NCI-H2171 treated with DMSO at 0.1 percent for 48 hours (cell line): ENCODE measurements at regions not wholly inside any gene's neighbourhood (a gene's known extent, or its start where the extent isn't known, plus 50 kb on each side); places are given as distances from the start of the nearest gene placed in this dataset.
"Not testable (repeated sequence)": the region's sequence is repeated elsewhere in the genome, so short reads cannot be mapped to it uniquely, and the experiment has no call there.

ENCODE experiments used
- DNase-seq: peaks from one replicate; lab custom pipeline; 2025; lab: John Stamatoyannopoulos, UW

- no peak for DNase-seq
These were observed 665.7 kb upstream of the SLC35B3 start for GRCh38 chr6:9100869-9101580.

DNA sequence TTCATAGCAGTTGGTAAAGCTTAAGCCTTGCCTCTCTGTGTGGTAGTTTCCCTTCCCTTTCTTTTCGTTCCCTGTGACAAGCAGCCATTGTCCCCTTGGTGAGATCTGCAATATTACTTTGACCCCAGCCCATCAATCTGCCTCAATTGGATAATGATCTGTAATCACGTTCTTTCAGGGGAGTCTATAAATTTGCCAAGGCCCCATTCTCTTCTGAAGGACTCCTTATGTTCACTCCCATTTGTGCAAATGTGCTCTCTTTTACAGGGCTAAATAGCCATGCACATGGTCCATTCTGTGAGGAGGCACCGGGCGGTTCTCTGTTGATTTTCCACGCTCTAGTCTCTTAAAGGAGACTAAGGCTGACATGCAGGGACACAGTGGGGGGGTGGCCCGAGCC, 660.4 kb upstream of the SLC35B3 start:
- DNase-seq: no peak

- DNase-seq: no peak
These were observed 659.8 kb upstream of the SLC35B3 start for GRCh38 chr6:9095137-9095536.

- DNase-seq: no peak
These were observed 654.4 kb upstream of the SLC35B3 start for GRCh38 chr6:9089724-9090123.

- no peak for DNase-seq
These were observed 652.1 kb upstream of the SLC35B3 start for GRCh38 chr6:9087470-9087869.

DNA sequence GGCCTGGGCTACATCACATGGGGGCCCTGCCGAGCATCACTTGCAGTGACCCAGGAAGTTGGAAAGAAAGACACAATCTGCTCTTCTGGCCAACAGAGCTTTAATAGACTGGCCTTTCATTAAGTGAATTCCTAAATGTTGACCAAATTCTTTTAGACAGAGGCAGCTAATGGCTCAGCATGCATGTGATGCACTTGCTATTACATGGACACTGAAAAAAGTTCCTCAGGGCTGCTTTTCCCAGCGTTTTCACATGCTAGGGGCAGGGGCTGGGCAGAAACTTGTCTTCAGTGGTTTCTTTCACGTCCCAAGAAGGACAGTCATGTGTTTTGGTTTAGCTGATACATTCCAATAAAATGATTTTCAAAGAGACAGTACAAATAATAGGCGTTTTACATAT, 651.0 kb upstream of the SLC35B3 start:
- no peak for DNase-seq

GRCh38 chr6:9085709-9086070, 650.3 kb upstream of the SLC35B3 start:
- DNase-seq: no peak

GRCh38 chr6:9085054-9085708, 649.8 kb upstream of the SLC35B3 start:
- no peak for DNase-seq

DNA sequence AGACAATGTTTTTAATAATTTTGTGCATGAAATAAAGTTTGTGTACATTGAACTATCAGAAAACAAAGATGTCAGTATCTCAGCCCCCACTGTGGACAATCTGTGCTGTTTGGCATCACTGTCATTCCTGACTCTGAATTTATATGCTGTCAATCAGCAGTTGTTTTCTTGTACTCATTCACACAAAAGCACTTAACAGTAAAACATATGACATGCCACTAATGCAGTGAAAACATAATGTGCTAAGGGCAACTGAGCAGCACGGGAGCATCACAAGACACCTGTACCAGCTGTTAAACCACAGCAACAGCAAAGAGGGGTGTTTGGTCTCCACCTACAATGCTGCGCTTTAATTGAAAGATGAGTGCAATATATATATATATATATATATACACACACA, 647.8 kb upstream of the SLC35B3 start:
- peak; percentile 5 for DNase-seq

DNA sequence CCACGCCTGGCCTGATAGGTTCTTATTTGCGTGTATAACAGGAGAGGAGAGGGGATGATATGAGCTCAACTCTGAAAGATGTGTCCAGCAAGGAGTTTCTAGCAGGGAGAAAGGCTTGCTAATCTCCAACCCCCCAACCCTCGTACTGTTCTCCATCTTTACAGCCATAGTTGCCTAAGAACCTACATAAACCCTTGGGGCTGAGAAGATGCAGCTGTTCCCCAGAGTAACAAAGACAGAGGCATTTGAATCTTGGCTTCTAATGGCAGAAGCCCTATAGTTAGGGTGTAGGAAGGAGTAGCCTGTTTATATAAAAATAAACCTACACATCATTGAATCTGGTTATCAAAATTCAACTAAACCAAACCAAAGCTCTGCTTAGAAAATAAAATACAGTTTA, 631.4 kb upstream of the SLC35B3 start:
- DNase-seq: no peak

- no peak for DNase-seq
These were observed 628.8 kb upstream of the SLC35B3 start for GRCh38 chr6:9064156-9064555.

DNA sequence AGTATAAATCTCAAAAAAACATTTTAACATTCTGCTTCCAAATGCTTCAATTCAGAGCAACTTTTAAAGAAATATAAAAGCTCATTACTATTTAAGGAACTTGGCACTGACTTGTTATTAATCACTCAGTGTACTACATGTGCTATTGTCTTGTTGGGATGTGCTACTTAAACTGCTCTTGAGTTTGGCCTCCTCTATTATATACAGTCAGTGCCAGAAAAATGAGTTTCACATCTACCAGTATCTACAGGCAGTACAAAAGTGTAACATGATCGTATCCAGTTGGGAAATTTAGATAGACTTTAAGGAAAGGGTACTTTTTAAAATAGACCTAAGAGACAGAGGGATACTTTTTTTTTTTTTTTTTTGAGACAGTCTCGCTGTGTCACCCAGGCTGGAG, 627.3 kb upstream of the SLC35B3 start:
- DNase-seq: no peak

DNA sequence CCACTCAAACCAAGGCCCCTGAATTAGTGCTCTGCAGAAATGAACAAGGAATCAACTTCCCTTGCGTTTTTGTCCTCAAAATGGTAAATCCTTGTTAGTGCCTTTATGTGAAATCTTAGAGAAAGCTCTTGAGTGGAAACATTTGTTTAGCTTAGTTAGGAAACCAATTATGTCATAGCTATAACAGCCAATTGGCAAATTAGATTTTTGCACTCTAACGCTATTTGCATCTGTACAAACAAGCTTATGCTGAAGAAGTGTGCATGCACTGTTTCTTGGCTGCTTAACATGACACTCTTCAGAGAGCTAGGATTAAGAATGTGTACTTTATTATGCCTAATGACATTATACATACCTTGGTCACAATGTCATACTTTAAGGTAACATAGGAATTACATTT, 622.6 kb upstream of the SLC35B3 start:
- DNase-seq: no peak

- no peak for DNase-seq
These were observed 621.2 kb upstream of the SLC35B3 start for GRCh38 chr6:9056556-9056955.

DNA sequence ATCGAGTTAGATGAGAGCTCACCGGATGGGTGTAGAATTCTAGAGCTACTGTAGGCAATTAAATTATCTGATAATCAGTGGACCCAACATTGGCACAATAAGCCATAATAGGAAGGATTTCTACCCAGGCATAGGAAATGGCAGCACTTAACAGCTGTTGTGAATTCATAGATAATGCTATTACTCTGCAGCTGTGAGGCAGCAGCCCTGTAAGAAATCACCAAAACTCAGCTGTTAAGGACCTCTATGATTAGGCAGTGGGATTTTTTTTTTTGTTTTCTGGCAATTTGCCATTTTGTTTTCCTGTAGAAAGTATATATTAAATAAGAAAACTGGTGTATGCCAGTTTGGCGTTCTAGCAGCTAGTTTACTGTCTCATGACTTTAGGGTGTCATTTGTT, 609.1 kb upstream of the SLC35B3 start:
- DNase-seq: no peak

GRCh38 chr6:9040718-9041117, 605.4 kb upstream of the SLC35B3 start:
- DNase-seq: no peak

DNA sequence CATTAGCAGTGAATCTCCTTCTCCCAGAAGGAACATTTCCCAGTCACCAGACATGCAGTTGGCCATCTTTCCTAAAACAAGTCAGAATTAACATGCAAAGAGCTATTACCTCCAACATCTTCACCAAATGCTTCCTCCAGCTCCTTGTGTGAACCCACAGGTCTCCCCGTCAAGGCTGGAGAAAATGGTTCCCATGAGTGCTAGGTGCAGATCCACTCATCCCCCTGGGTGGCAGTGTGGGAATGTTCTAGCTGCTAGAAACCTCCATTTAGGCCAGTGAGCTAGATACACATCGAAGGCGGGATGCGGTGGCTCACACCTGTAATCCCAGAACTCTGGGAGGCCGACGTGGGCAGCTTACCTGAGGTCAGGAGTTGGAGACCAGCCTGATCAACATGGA, 603.9 kb upstream of the SLC35B3 start:
- DNase-seq: peak; percentile 1

DNA sequence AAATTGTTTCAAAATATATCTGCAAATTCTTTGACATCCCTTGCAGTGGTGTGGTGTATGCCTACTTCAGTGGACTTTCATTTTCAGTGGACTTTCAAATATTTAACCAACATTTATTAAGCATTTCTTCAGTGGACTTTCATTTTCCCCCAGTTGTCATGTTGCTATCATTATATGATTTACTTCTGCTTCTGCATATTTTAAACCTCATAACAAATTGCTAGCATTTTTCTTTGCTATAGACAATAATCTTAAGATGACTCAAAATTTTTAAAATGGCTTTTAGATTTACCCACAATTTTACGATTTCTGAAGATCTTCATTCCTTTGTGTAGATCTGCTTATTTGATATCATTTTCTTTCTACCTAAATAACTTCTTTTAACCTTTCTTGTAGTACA, 592.7 kb upstream of the SLC35B3 start:
- no peak for DNase-seq

GRCh38 chr6:9025796-9026394, 590.5 kb upstream of the SLC35B3 start:
- DNase-seq: no peak

DNA sequence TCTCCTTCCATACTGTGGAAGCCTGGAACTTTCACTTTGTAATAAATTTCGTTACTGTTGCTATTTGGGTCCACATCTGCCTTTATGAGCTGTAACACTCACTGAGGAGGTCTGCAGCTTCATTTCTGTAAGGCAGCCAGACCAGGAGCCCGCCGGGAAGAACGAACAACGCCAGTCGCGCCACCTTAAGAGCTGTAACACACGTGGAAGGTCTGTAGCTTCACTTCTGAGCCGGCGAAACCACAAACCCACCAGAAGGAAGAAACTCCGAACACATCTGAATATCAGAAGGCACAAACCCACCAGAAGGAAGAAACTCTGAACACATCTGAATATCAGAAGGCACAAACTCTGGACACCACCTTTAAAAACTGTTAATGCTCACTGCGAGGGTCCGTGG, 589.9 kb upstream of the SLC35B3 start:
- DNase-seq: no peak

DNA sequence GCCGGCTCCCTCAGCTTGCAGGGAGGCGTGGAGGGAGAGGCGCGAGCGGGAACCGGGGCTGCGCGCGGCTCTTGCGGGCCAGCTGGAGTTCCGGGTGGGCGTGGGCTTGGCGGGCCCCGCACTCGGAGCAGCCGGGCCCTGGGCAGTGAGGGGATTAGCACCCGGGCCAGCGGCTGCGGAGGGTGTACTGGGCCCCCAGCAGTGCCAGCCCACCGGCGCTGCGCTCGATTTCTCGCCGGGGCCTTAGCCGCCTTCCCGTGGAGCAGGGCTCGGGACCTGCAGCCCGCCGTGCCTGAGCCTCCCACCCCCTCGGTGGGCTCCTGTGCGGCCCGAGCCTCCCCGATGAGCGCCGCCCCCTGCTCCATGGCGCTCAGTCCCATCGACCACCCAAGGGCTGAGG, 588.9 kb upstream of the SLC35B3 start:
- not testable (repeated sequence) for DNase-seq

DNA sequence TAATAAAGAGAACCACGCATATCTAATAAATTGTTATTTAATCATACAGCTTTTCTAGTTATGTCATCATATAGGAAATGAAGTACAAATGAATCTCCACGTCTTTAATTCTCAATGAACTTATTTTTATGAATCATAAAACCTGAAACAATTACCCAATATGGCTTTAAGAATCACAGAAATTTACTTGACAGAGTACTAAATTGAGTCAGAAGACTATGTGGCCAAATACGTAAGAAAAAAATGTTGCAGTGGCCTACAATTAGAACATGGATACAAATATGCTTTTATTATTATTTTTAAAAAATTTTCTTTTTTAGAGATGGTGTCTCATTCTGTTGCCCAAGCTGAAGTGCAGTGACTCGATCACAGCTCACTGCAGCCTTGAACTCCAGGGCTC, 584.7 kb upstream of the SLC35B3 start:
- DNase-seq: no peak

GRCh38 chr6:9009931-9010330, 574.6 kb upstream of the SLC35B3 start:
- no peak for DNase-seq

GRCh38 chr6:9007027-9007426, 571.7 kb upstream of the SLC35B3 start:
- no peak for DNase-seq
